HG03457 (cell line): ENCODE measurements at regions not wholly inside any gene's neighbourhood (a gene's known extent, or its start where the extent isn't known, plus 50 kb on each side); places are given as distances from the start of the nearest gene placed in this dataset.

Source experiments
- ATAC-seq: cut with Tn5 transposase; IDR thresholded peaks from one replicate; pipeline ENCODE4 v1.9.1; 2021; ENCODE audit warnings: moderate number of reproducible peaks; ENCODE audit not compliant: unreplicated experiment

- ATAC-seq, result no peak
Observed at GRCh38 chr10:117905404-117905803, 141.3 kb downstream of the RAB11FIP2 start.

DNA sequence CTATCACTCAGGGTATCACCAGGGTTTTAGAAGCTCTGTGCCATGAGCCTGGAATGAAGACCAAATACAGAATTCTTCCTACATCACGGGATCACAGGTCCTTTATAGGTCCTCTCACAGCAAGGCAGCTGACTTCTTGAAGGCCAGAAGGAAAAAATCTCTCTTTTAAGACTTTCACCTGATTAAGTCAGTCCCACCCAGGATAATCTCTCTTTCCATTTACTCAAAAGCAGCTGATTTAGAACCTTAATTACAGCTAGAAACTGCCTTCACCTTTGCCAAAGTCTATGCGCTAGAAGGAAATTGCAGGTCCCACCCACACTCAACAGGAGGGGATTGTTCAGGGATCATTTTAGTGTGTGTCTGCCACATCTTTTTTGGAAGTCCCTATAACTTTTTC is 135.1 kb downstream of the RAB11FIP2 start:
- ATAC-seq, result no peak

DNA sequence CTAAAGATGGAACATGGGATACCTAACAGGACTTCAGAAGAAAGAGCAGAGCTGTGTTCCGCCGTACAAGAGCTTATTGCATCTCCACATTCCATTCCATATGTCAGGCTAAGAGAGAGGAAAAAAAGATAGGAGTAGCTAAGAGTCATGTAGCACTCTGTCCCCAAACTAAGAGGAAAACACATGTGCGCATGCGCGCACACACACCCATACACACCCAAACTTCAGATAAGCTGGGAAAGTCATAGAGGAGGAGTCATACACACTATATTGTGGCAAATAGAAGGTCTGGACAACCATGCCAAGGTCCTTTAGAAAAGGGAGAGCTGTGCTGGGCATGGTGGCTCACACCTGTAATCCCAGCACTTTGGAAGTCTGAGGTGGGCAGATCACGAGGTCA is 132.4 kb downstream of the RAB11FIP2 start:
- ATAC-seq, result no peak

- no peak for ATAC-seq
Observed at GRCh38 chr10:117920956-117921355, 125.8 kb downstream of the RAB11FIP2 start.

DNA sequence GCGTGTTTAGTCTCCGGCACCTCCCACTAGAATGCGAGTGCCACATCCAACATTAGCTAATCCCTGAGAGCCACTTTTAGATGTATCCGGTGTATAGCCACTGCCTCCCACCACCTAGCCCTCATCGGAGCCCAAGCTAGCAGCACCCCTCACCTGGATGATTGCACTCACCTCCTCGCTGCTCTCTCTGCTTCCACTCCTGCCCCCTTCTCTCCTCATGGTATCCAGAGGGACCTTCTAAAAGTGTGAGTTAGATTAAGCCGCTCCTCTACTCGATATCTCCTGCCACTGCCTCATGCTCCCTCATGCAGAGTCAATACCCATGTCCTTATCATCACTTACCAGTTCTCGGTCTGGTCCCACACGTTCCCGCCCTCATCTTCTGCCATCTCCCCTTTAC is 125.3 kb downstream of the RAB11FIP2 start:
- ATAC-seq, result no peak

- no peak for ATAC-seq
Observed at GRCh38 chr10:117924820-117925219, 121.9 kb downstream of the RAB11FIP2 start.

DNA sequence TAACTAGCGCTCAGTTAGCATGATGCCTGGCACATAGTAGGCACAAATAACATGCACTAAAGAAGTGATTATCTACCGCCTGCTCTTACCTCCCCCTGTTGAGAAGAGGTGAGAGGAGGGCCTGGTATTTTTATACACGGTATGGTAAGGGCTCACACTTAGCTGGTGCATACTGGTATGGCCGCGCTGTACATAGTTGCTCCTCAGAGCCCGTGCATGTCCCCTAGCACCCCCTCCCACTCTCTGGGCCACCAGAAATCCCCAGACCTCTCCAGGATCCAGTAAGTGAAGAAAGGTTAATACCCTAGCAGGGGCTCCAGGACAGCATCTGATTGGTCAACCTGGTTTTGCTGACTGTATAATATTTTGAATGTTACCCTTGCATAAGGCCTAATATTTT is 121.4 kb downstream of the RAB11FIP2 start:
- ATAC-seq, result no peak

DNA sequence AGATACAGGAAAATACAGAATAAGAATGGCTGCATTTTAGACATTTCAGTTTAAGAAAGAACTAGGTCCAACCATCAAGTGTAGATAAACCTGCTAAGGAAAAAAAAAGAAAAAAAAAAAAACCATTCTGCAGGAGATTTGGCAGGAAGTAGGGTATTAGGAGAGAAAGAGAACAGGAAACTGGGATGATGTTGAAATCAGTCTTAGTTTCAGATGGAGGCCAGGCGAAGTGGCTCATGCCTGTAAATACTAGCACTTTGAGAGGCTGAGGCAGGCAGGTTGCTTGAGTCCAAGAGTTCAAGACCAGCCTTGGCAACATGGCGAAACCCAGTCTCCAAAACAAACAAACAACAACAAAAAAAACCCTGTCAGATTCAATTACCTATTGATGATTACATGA is 120.2 kb downstream of the RAB11FIP2 start:
- no peak for ATAC-seq

DNA sequence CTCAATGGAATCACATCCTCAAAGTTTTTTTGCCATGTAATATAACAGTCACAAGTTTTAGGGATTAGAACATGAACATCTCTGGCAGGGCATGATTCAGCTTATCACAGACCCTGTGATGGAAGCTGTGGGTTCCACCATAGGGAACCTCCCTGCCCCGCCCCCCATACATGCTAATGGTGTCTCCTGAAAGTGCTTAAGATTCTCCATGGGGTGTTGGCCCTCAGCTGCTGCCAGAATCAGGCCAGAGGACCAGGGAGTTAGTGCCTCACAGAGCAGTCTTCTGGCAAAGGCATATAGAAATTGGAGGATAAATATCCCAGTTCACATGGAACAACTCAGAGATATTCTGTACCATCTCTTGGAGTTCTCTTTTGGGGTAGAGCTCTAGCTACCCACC is 119.4 kb downstream of the RAB11FIP2 start:
- no peak for ATAC-seq

GRCh38 chr10:117927871-117928270 is 118.9 kb downstream of the RAB11FIP2 start:
- no peak for ATAC-seq

DNA sequence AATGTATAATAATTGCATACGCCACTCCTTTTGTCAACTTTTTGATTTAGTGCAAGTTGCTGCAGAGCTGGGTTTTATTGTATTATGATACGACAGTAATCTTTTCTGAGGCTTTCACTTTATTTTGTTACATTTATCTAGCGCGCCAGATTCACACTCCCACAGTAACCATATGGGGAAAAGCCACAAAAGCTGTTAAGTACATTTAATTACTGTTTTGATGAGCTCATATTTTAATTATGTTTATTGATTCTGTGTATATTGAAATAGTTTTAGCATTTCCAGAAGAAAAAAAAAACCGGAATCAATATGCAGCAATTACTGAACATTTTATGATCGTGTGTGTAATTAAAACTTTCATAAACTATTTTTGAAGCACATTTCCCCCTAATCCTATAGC is 118.5 kb downstream of the RAB11FIP2 start:
- ATAC-seq, result no peak

GRCh38 chr10:117928741-117929140 is 118.0 kb downstream of the RAB11FIP2 start:
- ATAC-seq, result no peak

DNA sequence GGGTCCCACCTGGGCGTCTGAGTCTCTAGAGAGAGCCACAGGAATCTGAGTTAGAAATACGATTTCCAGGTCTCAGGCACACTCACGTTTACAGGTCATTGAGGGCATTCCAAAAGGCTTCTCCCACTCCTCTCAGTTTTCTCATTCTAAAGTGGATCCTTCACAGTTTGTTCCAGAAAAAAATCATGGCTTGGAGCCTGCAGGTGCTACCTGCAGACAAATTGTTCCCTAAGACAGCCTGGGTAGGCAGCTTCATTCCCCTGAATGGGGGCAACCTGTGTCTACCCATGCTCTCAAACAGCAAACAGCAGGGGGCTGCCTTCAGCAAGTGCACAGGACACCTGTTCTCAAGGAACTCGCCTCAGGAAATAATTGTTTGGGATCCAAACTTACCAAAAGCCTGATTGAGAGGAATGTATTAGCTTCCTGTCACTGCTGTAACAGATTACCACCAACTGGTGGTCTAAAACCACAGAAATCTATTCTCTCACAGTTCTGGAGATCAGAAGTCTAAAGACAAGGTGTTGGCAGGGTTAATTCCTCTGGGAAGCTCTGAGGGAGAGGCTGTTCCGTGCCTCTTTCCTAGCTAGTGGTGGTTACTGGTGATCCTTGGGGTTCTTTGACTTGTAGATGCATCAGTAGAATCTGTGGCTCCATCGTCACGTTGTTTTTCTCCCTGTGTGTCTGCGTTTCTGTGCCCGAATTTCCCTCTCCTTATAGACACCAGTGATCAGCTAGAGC is 117.2 kb downstream of the RAB11FIP2 start:
- no peak for ATAC-seq

DNA sequence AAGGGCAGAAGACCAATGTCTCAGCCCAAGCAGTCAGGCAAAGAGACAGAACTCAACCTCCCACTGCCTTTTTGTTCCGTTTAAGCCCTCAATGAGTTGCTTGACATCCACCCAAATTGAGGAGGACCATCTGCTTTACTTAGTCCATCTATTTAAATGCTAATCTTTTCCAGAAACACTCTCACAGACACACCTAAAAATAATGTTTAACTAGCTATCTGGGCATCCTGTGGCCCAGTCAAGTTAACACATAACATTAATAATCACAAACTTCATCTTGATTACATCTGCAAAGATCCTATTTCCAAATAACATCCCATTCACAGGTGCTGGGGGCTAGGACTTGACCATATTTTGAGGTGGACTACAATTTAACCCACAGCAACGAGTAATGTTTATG is 115.7 kb downstream of the RAB11FIP2 start:
- ATAC-seq, result no peak

DNA sequence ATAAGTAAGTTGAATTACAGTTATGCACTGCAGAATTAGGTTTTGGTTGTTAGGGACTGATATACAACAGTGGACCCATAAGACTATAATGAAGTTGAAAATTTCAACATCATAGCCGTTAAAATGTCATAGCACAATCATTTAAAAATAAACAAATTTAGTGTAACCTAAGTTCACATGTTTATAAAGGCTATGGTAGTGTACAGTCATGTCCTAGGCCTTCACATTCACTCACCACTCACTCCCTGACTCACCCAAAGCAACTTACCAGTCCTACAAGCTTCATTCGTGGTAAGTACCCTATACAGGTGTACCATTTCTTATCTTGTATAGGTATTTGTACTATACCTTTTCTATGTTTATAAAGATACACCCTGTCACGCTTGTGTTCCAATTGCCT is 113.7 kb downstream of the RAB11FIP2 start:
- ATAC-seq, result no peak

DNA sequence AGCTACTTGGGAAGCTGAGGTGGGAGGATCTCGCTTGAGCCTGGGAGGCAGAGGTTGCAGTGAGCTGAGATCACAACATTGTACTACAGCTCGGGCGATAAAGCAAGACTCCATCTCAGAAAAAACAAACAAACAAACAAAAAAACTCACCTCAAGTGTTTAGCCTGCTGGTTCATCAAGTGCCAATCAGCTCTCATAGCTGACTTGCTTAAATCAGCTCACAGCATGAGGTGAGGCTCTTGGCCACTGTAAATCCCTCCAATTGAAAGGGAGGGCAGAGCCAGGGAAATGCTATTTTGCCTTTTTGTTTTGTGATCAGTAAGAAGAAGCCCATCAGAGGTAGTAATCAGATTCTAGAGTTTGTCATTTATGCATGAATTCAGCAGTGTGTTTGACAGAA is 112.3 kb downstream of the RAB11FIP2 start:
- ATAC-seq, result no peak

- no peak for ATAC-seq
Observed at GRCh38 chr10:117936141-117936540, 110.6 kb downstream of the RAB11FIP2 start.

- no peak for ATAC-seq
Observed at GRCh38 chr10:117936566-117936965, 110.2 kb downstream of the RAB11FIP2 start.

- no peak for ATAC-seq
Observed at GRCh38 chr10:117936976-117937375, 109.8 kb downstream of the RAB11FIP2 start.

DNA sequence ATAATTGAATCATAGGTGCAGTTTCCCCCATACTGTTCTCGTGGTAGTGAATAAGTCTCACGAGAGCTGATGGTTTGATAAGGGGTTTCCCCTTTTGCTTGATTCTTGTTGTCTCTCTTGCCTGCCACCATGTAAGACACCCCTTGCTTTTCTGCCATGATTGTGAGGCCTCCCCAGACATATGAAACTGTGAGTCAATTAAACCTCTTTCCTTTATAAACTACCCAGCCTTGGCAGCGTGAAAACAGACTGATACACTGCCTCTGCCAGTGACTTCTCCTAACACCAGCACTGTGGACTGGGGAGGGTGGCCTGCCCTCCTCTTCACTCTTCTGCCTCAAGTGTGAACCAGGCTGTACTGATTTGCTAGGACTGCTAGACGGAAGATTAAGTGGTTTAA is 108.6 kb downstream of the RAB11FIP2 start:
- ATAC-seq, result no peak

DNA sequence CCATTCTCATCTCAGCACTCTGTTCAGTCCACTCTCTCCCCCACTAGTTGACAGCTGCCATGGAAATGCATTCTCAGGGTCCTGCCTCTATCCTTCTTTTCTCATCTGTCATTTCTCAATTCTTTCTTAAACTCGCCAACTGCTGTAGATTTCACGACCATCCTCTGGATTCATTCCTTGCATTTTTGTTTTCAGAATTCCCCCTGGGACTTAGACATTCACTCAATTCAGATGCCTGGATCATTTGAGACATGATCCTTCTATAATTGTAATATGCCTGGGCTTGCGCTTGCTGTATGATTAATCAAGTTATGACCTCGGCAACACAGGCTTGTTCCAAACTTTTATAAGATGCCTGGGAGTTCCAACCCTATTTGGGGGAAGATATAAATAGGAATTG is 104.5 kb downstream of the RAB11FIP2 start:
- ATAC-seq, result no peak

- no peak for ATAC-seq
Observed at GRCh38 chr10:117944676-117945447, 101.9 kb downstream of the RAB11FIP2 start.
